Thoracic aorta (tissue), 2 donors: ENCODE measurements at regions not wholly inside any gene's neighbourhood (a gene's known extent, or its start where the extent isn't known, plus 50 kb on each side); places are given as distances from the start of the nearest gene placed in this dataset.

Source experiments
- ATAC-seq: fragments of 150-250 bp; one replicate; pipeline ENCODE4 v1.8.0; 2017; ENCODE audit warnings: low read depth; ENCODE audit not compliant: insufficient number of reproducible peaks, low FRiP score
- DNase-seq: peaks from one replicate; pipeline ENCODE4 v3.0.0-alpha.2; 2020; ENCODE audit warnings: low spot score
- H3K27ac ChIP-seq, 2 donors: fragments of 200-600 bp; sonication (generic); 1 replicate in 1 of 2; 2 replicates in 1 of 2; pipeline ENCODE4 v1.5.1; 2016; ENCODE audit warnings: mild to moderate bottlenecking in 2 of 2, moderate library complexity in 2 of 2
- H3K27me3 ChIP-seq: fragments of 200-600 bp; sonication (generic); replicated peaks from 2 replicates; pipeline ENCODE4 v1.6.0; 2016; ENCODE audit warnings: mild to moderate bottlenecking; ENCODE audit not compliant: insufficient read depth
- H3K36me3 ChIP-seq: fragments of 200-600 bp; sonication (generic); one replicate; pipeline ENCODE4 v1.5.1; 2016
- H3K4me1 ChIP-seq, 2 donors: fragments of 200-600 bp; sonication (generic); 1 replicate in 1 of 2; 2 replicates in 1 of 2; pipeline versions ENCODE4 v1.5.1 to v1.6.0; 2016; ENCODE audit warnings: low read depth in 2 of 2, mild to moderate bottlenecking in 1 of 2; ENCODE audit not compliant: control insufficient read depth in 1 of 2
- H3K4me3 ChIP-seq: fragments of 200-600 bp; sonication (generic); 2 replicates; pipeline ENCODE4 v1.5.1; 2016; ENCODE audit warnings: mild to moderate bottlenecking
- H3K9me3 ChIP-seq: fragments of 200-600 bp; sonication (generic); 2 replicates; pipeline ENCODE4 v1.5.1; 2016
- CTCF ChIP-seq: fragments of 200-600 bp; sonication (generic); IDR thresholded peaks from one replicate; pipeline ENCODE4 v1.5.1; 2019; ENCODE audit warnings: antibody characterized with exemption

GRCh38 chr2:81087646-81088045 lies 783.1 kb upstream of the LRRTM1 start:
- no peak overlapping the region for H3K27ac ChIP-seq
- no peaks in the 10 kb centered on the region for H3K27me3 ChIP-seq
- ATAC-seq (no peak), DNase-seq (no peak)
- H3K4me3 ChIP-seq: no peak overlapping the region
- no peak for TF ChIP-seq CTCF
- no peaks in the 10 kb centered on the region for H3K36me3 ChIP-seq
- H3K9me3 ChIP-seq: no peaks in the 10 kb centered on the region
- H3K4me1 ChIP-seq: no peaks in the 10 kb centered on the region

GRCh38 chr2:81084101-81084500 lies 779.5 kb upstream of the LRRTM1 start:
- no peaks in the 10 kb centered on the region for H3K9me3 ChIP-seq
- ATAC-seq: no peak
- DNase-seq: no peak
- H3K4me1 ChIP-seq: no peaks in the 10 kb centered on the region
- H3K4me3 ChIP-seq: no peak overlapping the region
- no peaks in the 10 kb centered on the region for H3K27me3 ChIP-seq
- no peaks in the 10 kb centered on the region for H3K36me3 ChIP-seq
- TF ChIP-seq CTCF: no peak
- no peak overlapping the region for H3K27ac ChIP-seq

GRCh38 chr2:81078631-81079030 lies 774.1 kb upstream of the LRRTM1 start:
- H3K27me3 ChIP-seq: no peaks in the 10 kb centered on the region
- no peak for TF ChIP-seq CTCF
- no peak for ATAC-seq
- H3K27ac ChIP-seq: no peak overlapping the region
- no peak overlapping the region for H3K4me3 ChIP-seq
- H3K9me3 ChIP-seq: no peaks in the 10 kb centered on the region
- no peak for DNase-seq
- H3K36me3 ChIP-seq: no peaks in the 10 kb centered on the region
- H3K4me1 ChIP-seq: no peaks in the 10 kb centered on the region

GRCh38 chr2:81078102-81078501 lies 773.5 kb upstream of the LRRTM1 start:
- no peaks in the 10 kb centered on the region for H3K9me3 ChIP-seq
- H3K27ac ChIP-seq: no peak overlapping the region
- H3K4me1 ChIP-seq: no peaks in the 10 kb centered on the region
- DNase-seq (no peak), ATAC-seq (no peak)
- TF ChIP-seq CTCF: no peak
- H3K4me3 ChIP-seq: no peak overlapping the region
- H3K27me3 ChIP-seq: no peaks in the 10 kb centered on the region
- H3K36me3 ChIP-seq: no peaks in the 10 kb centered on the region

- Histone ChIP-seq H3K36me3 (no peaks in the 10 kb centered on the region), H3K27ac (no peak overlapping the region), H3K9me3 (no peaks in the 10 kb centered on the region), H3K4me1 (no peaks in the 10 kb centered on the region), H3K27me3 (no peaks in the 10 kb centered on the region), H3K4me3 (no peak overlapping the region)
- DNase-seq: no peak
- ATAC-seq: no peak
- no peak for TF ChIP-seq CTCF
Measured at GRCh38 chr2:81077396-81077795, 772.8 kb upstream of the LRRTM1 start.
